ENCODE measurements at regions not wholly inside any gene's neighbourhood (a gene's known extent, or its start where the extent isn't known, plus 50 kb on each side); places are given as distances from the start of the nearest gene placed in this dataset.

- TF ChIP-seq E2F8 (IDR thresholded peaks at IDR 0.05; ENCODE audit: low read depth, partially characterized antibody) (no peak), CUX1 (IDR thresholded peaks at IDR 0.05; ENCODE audit: insufficient replicate concordance, low read depth, low read length) (no peak), ZNF24 (IDR thresholded peaks at IDR 0.05) (no peak), SUZ12 (IDR thresholded peaks at IDR 0.05; ENCODE audit: unreplicated experiment) (no peak), EP300 (IDR thresholded peaks at IDR 0.05; ENCODE audit: borderline replicate concordance in 1 of 2, control insufficient read depth in 1 of 2, low read depth in 2 of 2, low read length in 2 of 2) (no peak)
These were observed 906.9 kb upstream of the TMEFF2 start (continued) for GRCh38 chr2:193101591-193101990.

Measured in GM12878 (cell line).